ENCODE measurements at regions not wholly inside any gene's neighbourhood (a gene's known extent, or its start where the extent isn't known, plus 50 kb on each side); places are given as distances from the start of the nearest gene placed in this dataset.

DNA sequence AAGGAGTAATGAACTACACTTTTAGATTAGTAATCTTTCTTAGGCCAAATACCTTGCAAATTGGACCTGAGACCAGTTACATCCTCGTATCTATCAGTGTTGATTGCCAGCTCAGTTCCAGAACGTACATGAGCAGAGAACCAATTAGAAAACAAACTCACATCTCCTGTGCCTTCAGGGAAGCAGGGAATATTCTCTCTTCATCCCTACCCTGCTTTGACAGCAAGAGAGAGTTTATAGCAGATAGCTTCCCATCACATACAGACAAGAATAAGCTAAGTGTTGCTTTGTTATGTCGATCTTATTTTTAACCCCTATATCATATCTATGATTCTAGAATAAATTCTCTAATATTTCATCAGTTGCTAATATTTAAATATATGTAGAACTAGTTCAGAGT is 181.8 kb downstream of the DSC3 start:
- TF ChIP-seq, protein P1, sequence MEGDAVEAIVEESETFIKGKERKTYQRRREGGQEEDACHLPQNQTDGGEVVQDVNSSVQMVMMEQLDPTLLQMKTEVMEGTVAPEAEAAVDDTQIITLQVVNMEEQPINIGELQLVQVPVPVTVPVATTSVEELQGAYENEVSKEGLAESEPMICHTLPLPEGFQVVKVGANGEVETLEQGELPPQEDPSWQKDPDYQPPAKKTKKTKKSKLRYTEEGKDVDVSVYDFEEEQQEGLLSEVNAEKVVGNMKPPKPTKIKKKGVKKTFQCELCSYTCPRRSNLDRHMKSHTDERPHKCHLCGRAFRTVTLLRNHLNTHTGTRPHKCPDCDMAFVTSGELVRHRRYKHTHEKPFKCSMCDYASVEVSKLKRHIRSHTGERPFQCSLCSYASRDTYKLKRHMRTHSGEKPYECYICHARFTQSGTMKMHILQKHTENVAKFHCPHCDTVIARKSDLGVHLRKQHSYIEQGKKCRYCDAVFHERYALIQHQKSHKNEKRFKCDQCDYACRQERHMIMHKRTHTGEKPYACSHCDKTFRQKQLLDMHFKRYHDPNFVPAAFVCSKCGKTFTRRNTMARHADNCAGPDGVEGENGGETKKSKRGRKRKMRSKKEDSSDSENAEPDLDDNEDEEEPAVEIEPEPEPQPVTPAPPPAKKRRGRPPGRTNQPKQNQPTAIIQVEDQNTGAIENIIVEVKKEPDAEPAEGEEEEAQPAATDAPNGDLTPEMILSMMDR (IDR thresholded peaks at IDR 0.05), result no peak
- TF ChIP-seq EZH2 (IDR thresholded peaks at IDR 0.05; ENCODE audit: borderline replicate concordance, insufficient read depth, low read depth, low read length, poor library complexity, severe bottlenecking), result no peak

Measured in B cell (primary cell).